Neural crest cell (in vitro differentiated cells): ENCODE measurements at regions not wholly inside any gene's neighbourhood (a gene's known extent, or its start where the extent isn't known, plus 50 kb on each side); places are given as distances from the start of the nearest gene placed in this dataset.

Experiments used
- DNase-seq: peaks from one replicate; pipeline ENCODE4 v3.0.0; 2021; ENCODE audit warnings: low read depth, mixed read lengths, low spot score
- H3K27ac Mint-ChIP-seq: one replicate; pipeline ENCODE4 v1.8.0; 2021; ENCODE audit warnings: mild to moderate bottlenecking, mixed read lengths; ENCODE audit not compliant: unreplicated experiment
- H3K27me3 Mint-ChIP-seq: 2 replicates; pipeline ENCODE4 v1.8.0; 2021; ENCODE audit warnings: low read depth, mild to moderate bottlenecking, mixed read lengths
- H3K36me3 Mint-ChIP-seq: 2 replicates; pipeline ENCODE4 v1.8.0; 2021; ENCODE audit warnings: low read depth, mild to moderate bottlenecking, mixed read lengths
- H3K4me1 Mint-ChIP-seq: 2 replicates; pipeline ENCODE4 v1.8.0; 2021; ENCODE audit warnings: mixed read lengths
- H3K4me3 Mint-ChIP-seq: one replicate; pipeline ENCODE4 v1.8.0; 2021; ENCODE audit warnings: mild to moderate bottlenecking, mixed read lengths
- H3K9me3 Mint-ChIP-seq: 2 replicates; pipeline ENCODE4 v1.8.0; 2021; ENCODE audit warnings: mixed read lengths
- CTCF ChIP-seq: fragments of 200-600 bp; sonication (generic); conservative IDR thresholded peaks from 2 replicates; pipeline ENCODE4 v1.5.0; 2021; ENCODE audit warnings: antibody characterized with exemption, mild to moderate bottlenecking

GRCh38 chr12:72937486-72937885 lies 665.3 kb downstream of the TRHDE start:
- TF ChIP-seq CTCF: no peak
- H3K27ac Mint-ChIP-seq: no peak overlapping the region
- H3K9me3 Mint-ChIP-seq: peaks cover 16% of the 10 kb centered on the region
- DNase-seq: no peak
- H3K27me3 Mint-ChIP-seq: no peaks in the 10 kb centered on the region
- peaks cover 6% of the 10 kb centered on the region for H3K36me3 Mint-ChIP-seq
- H3K4me1 Mint-ChIP-seq: no peaks in the 10 kb centered on the region
- H3K4me3 Mint-ChIP-seq: no peak overlapping the region

- H3K27me3 Mint-ChIP-seq: no peaks in the 10 kb centered on the region
- H3K9me3 Mint-ChIP-seq: no peaks in the 10 kb centered on the region
- DNase-seq: no peak
- TF ChIP-seq CTCF: no peak
- H3K36me3 Mint-ChIP-seq: no peaks in the 10 kb centered on the region
- no peaks in the 10 kb centered on the region for H3K4me1 Mint-ChIP-seq
- no peak overlapping the region for H3K4me3 Mint-ChIP-seq
- no peak overlapping the region for H3K27ac Mint-ChIP-seq
Measured at GRCh38 chr12:72957454-72957853, 685.3 kb downstream of the TRHDE start.

GRCh38 chr12:72966684-72967083 lies 694.5 kb downstream of the TRHDE start:
- no peaks in the 10 kb centered on the region for H3K27me3 Mint-ChIP-seq
- TF ChIP-seq CTCF: no peak
- no peak overlapping the region for H3K4me3 Mint-ChIP-seq
- no peaks in the 10 kb centered on the region for H3K4me1 Mint-ChIP-seq
- DNase-seq: no peak
- H3K27ac Mint-ChIP-seq: no peak overlapping the region
- H3K9me3 Mint-ChIP-seq: no peaks in the 10 kb centered on the region
- H3K36me3 Mint-ChIP-seq: no peaks in the 10 kb centered on the region

DNA sequence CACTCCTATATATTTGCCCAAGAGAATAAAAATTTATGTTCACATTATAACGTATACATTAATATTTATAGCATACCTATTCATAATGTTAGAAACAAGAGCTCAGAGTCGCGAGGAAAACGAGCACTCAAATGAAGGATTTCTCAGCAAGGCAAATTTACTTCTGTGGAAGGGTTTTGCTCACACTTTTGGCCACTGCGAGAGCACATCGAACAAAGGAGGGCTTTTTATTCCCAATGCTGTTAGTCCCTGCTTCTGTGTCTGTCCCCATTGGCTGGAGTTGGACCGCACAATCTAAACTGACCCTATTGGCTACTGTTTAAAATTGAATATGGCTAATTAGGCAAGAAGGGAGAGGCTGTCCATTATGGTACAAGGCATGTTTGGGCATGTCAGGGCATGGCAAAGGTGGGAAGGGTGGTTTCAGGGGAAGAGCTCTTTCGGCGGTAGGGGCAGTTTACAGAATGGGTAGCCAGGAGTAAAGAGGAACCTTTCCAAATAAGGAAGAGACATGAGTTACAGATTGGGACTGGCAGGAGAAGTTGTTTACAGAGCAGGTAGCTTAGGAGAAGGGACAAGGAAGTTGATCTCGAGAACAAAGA lies 702.9 kb downstream of the TRHDE start:
- H3K4me1 Mint-ChIP-seq: no peaks in the 10 kb centered on the region
- no peaks in the 10 kb centered on the region for H3K27me3 Mint-ChIP-seq
- no peak for TF ChIP-seq CTCF
- H3K4me3 Mint-ChIP-seq: no peak overlapping the region
- no peak for DNase-seq
- H3K27ac Mint-ChIP-seq: no peak overlapping the region
- H3K9me3 Mint-ChIP-seq: peaks cover 4% of the 10 kb centered on the region
- no peaks in the 10 kb centered on the region for H3K36me3 Mint-ChIP-seq

- no peak for DNase-seq
Measured at GRCh38 chr12:72978999-72979398, 706.8 kb downstream of the TRHDE start.

More at GRCh38 chr12:72978999-72979398, 706.8 kb downstream of the TRHDE start:
- Mint-ChIP-seq H3K9me3 (peaks cover 4% of the 10 kb centered on the region), H3K4me3 (no peak overlapping the region), H3K27me3 (no peaks in the 10 kb centered on the region), H3K27ac (no peak overlapping the region), H3K36me3 (no peaks in the 10 kb centered on the region), H3K4me1 (no peaks in the 10 kb centered on the region)
- TF ChIP-seq CTCF: no peak
